Right lobe of liver (tissue), 6 donors: ENCODE measurements at regions not wholly inside any gene's neighbourhood (a gene's known extent, or its start where the extent isn't known, plus 50 kb on each side); places are given as distances from the start of the nearest gene placed in this dataset.

Source experiments
- ATAC-seq, 4 donors: fragments of 200-7000 bp; cut with Tn5 transposase; one replicate each; pipeline ENCODE4 v1.9.1; 2020; ENCODE audit warnings: mild to moderate bottlenecking in 4 of 4, moderate library complexity in 4 of 4
- DNase-seq, 3 donors: peaks; one replicate each; pipeline ENCODE4 v3.0.0-alpha.2; 2020
- H3K27ac ChIP-seq, 3 donors: fragments of 200-600 bp; one replicate each; pipeline ENCODE4 v1.8.0; 2022
- H3K27me3 ChIP-seq, 2 donors: fragments of 200-600 bp; one replicate each; pipeline ENCODE4 v1.8.0; 2022
- H3K36me3 ChIP-seq, 4 donors: fragments of 200-600 bp; sonication (generic) in 1 of 4; one replicate each; pipeline versions ENCODE4 v1.5.1 to v1.8.0; 2017 to 2022; ENCODE audit warnings: control low read depth in 1 of 4
- H3K4me1 ChIP-seq, 4 donors: fragments of 200-600 bp; sonication (generic) in 1 of 4; one replicate each; pipeline versions ENCODE4 v1.5.1 to v1.8.0; 2017 to 2022; ENCODE audit warnings: control low read depth in 1 of 4
- H3K4me3 ChIP-seq, 3 donors: fragments of 200-600 bp; one replicate each; pipeline ENCODE4 v1.8.0; 2022
- H3K9me3 ChIP-seq, 4 donors: fragments of 200-600 bp; sonication (generic) in 1 of 4; one replicate each; pipeline versions ENCODE4 v1.5.1 to v1.8.0; 2017 to 2022; ENCODE audit warnings: control low read depth in 1 of 4
- CTCF ChIP-seq, 4 donors: fragments of 200-600 bp in 3 of 4; fragments of 450-650 bp in 1 of 4; IDR thresholded peaks; one replicate each; pipeline versions ENCODE4 v1.5.1 to v1.8.0; 2016 to 2022; ENCODE audit warnings: antibody characterized with exemption in 4 of 4, mild to moderate bottlenecking in 2 of 4
- POLR2A ChIP-seq: fragments of 450-650 bp; IDR thresholded peaks from one replicate; pipeline ENCODE4 v1.6.1; 2017; ENCODE audit warnings: antibody characterized with exemption, mild to moderate bottlenecking
- WGBS: methylation state at CpG from one replicate; pipeline ENCODE4 v1.1.6; 2018; ENCODE audit warnings: low coverage, low lambda C conversion rate; ENCODE audit not compliant: insufficient coverage; ENCODE audit errors: missing lambda C conversion rate; 5-methylcytosine and 5-hydroxymethylcytosine counted together
- intact Hi-C, 2 donors: fragments of 100-400 bp; cut with DNase I; formaldehyde crosslinking; loops; one replicate each; pipeline versions ENCODE4 v1.11.2 to v1.14.1; 2022
- donor health status: DM: no; HTN: yes; CAD: no.
- donor health status: DM: no; HTN: no; CAD: no.
- donor health status: DM: no; HTN: no; CAD: no.
- donor health status: DM: no; HTN: yes; CAD: no.
- donor health status: DM: no; HTN: yes; CAD: no.

GRCh38 chr21:17387030-17387617 lies 125.7 kb upstream of the CXADR start:
- no peak overlapping the region for H3K4me3 ChIP-seq
- DNase-seq (no peak), ATAC-seq (peak; percentile 78 to 92 (median 86))
- no peaks in the 10 kb centered on the region for H3K4me1 ChIP-seq
- intact Hi-C loops: loop anchor here in 1 of 2 donors (10.0 kb wide), 1 partner anchor 188 kb away; no protein-coding TSS in a partner anchor
- 12% methylated on average over 7 of the region's 7 CpGs for WGBS
- H3K36me3 ChIP-seq: no peaks in the 10 kb centered on the region
- H3K9me3 ChIP-seq: no peaks in the 10 kb centered on the region
- no peaks in the 10 kb centered on the region for H3K27me3 ChIP-seq
- H3K27ac ChIP-seq: no peak overlapping the region
- TF ChIP-seq CTCF (IDR thresholded peaks at IDR 0.05) (peak; percentile 81 to 83 (median 82)), POLR2A (no peak)

- peak in 2 of 4 donors; percentile 29 to 33 for ATAC-seq
- intact Hi-C loops: loop anchor here in 1 of 2 donors (10.0 kb wide), 1 partner anchor 187 kb away; no protein-coding TSS in a partner anchor
- H3K4me1 ChIP-seq: no peaks in the 10 kb centered on the region
These were observed 124.6 kb upstream of the CXADR start for GRCh38 chr21:17388226-17388625.

GRCh38 chr21:17389311-17389710 lies 123.5 kb upstream of the CXADR start:
- H3K9me3 ChIP-seq: no peaks in the 10 kb centered on the region
- DNase-seq (no peak), ATAC-seq (no peak)
- no peaks in the 10 kb centered on the region for H3K4me1 ChIP-seq
- no peaks in the 10 kb centered on the region for H3K27me3 ChIP-seq
- TF ChIP-seq POLR2A (no peak), CTCF (IDR thresholded peaks at IDR 0.05) (no peak)
- H3K4me3 ChIP-seq: no peak overlapping the region
- intact Hi-C loops: loop anchor here in 1 of 2 donors (10.0 kb wide), 1 partner anchor 185 kb away; no protein-coding TSS in a partner anchor
- WGBS: 53% methylated on average over 1 of the region's 1 CpG
- H3K36me3 ChIP-seq: no peaks in the 10 kb centered on the region
- H3K27ac ChIP-seq: no peak overlapping the region

More at GRCh38 chr21:17388226-17388625, 124.6 kb upstream of the CXADR start:
- Histone ChIP-seq H3K4me3 (no peak overlapping the region), H3K36me3 (no peaks in the 10 kb centered on the region), H3K27me3 (no peaks in the 10 kb centered on the region), H3K27ac (no peak overlapping the region), H3K9me3 (no peaks in the 10 kb centered on the region)
- DNase-seq: no peak
- WGBS: 77% methylated on average over 4 of the region's 4 CpGs
- TF ChIP-seq POLR2A (no peak), CTCF (IDR thresholded peaks at IDR 0.05) (no peak)

GRCh38 chr21:17390569-17390968 lies 122.3 kb upstream of the CXADR start:
- intact Hi-C loops: no loop called here
- Histone ChIP-seq H3K4me1 (no peaks in the 10 kb centered on the region), H3K9me3 (no peaks in the 10 kb centered on the region), H3K27me3 (no peaks in the 10 kb centered on the region), H3K27ac (no peak overlapping the region), H3K4me3 (no peak overlapping the region), H3K36me3 (no peaks in the 10 kb centered on the region)
- 61% methylated on average over 2 of the region's 2 CpGs for WGBS
- DNase-seq: no peak
- no peak for TF ChIP-seq CTCF (IDR thresholded peaks at IDR 0.05)
- no peak for TF ChIP-seq POLR2A
- no peak for ATAC-seq
